MG63 (cell line): ENCODE measurements at regions not wholly inside any gene's neighbourhood (a gene's known extent, or its start where the extent isn't known, plus 50 kb on each side); places are given as distances from the start of the nearest gene placed in this dataset.

Experiments
- DNase-seq: peaks from one replicate; pipeline ENCODE4 v3.0.0-alpha.2; 2020
- H3K27me3 ChIP-seq: fragments of 250-450 bp; sonication (Bioruptor Pico); 2 replicates; pipeline ENCODE4 v1.5.1; 2020; ENCODE audit warnings: mild to moderate bottlenecking, moderate library complexity
- H3K36me3 ChIP-seq: fragments of 250-450 bp; sonication (Bioruptor Pico); 2 replicates; pipeline ENCODE4 v1.5.1; 2020; ENCODE audit warnings: mild to moderate bottlenecking, moderate library complexity
- H3K4me3 ChIP-seq: fragments of 250-450 bp; sonication (Bioruptor Pico); 2 replicates; pipeline ENCODE4 v1.5.1; 2020; ENCODE audit warnings: mild to moderate bottlenecking, moderate library complexity
- H3K9me3 ChIP-seq: fragments of 250-450 bp; sonication (Bioruptor Pico); 2 replicates; pipeline ENCODE4 v1.5.1; 2020; ENCODE audit warnings: mild to moderate bottlenecking, moderate library complexity

GRCh38 chr5:159697530-159697929 is 218.8 kb upstream of the ADRA1B start:
- peaks cover 6% of the 10 kb centered on the region; the same call in 1 of the 2 replicates for H3K9me3 ChIP-seq
- DNase-seq: no peak
- no peaks in the 10 kb centered on the region for H3K36me3 ChIP-seq
- no peak overlapping the region for H3K4me3 ChIP-seq
- no peaks in the 10 kb centered on the region for H3K27me3 ChIP-seq

- H3K4me3 ChIP-seq: no peak overlapping the region
- H3K27me3 ChIP-seq: no peaks in the 10 kb centered on the region
- no peaks in the 10 kb centered on the region for H3K36me3 ChIP-seq
- 0 out of 2 replicates have a peak, but pooled peaks cover 3% of the 10 kb centered on the region for H3K9me3 ChIP-seq
- no peak for DNase-seq
Observed at GRCh38 chr5:159698322-159698721, 218.0 kb upstream of the ADRA1B start.

GRCh38 chr5:159700016-159700415 is 216.3 kb upstream of the ADRA1B start:
- H3K27me3 ChIP-seq: no peaks in the 10 kb centered on the region
- no peak overlapping the region for H3K4me3 ChIP-seq
- no peaks in the 10 kb centered on the region for H3K9me3 ChIP-seq
- H3K36me3 ChIP-seq: no peaks in the 10 kb centered on the region
- no peak for DNase-seq

- Histone ChIP-seq H3K36me3 (no peaks in the 10 kb centered on the region), H3K27me3 (no peaks in the 10 kb centered on the region), H3K4me3 (no peak overlapping the region), H3K9me3 (no peaks in the 10 kb centered on the region)
- no peak for DNase-seq
Observed at GRCh38 chr5:159702301-159702700, 214.0 kb upstream of the ADRA1B start.

GRCh38 chr5:159702826-159703225 is 213.5 kb upstream of the ADRA1B start:
- no peak overlapping the region for H3K4me3 ChIP-seq

GRCh38 chr5:159704160-159704559 is 212.1 kb upstream of the ADRA1B start:
- no peak for DNase-seq
- no peaks in the 10 kb centered on the region for H3K36me3 ChIP-seq
- no peaks in the 10 kb centered on the region for H3K27me3 ChIP-seq
- H3K4me3 ChIP-seq: no peak overlapping the region
- H3K9me3 ChIP-seq: peaks cover 4% of the 10 kb centered on the region

More at GRCh38 chr5:159702826-159703225, 213.5 kb upstream of the ADRA1B start:
- Histone ChIP-seq H3K9me3 (no peaks in the 10 kb centered on the region), H3K36me3 (no peaks in the 10 kb centered on the region), H3K27me3 (no peaks in the 10 kb centered on the region)
- no peak for DNase-seq

GRCh38 chr5:159705948-159706347 is 210.3 kb upstream of the ADRA1B start:
- no peaks in the 10 kb centered on the region for H3K27me3 ChIP-seq
- no peak overlapping the region for H3K4me3 ChIP-seq
- H3K9me3 ChIP-seq: peaks cover 4% of the 10 kb centered on the region
- DNase-seq: no peak
- no peaks in the 10 kb centered on the region for H3K36me3 ChIP-seq

- no peaks in the 10 kb centered on the region for H3K27me3 ChIP-seq
- H3K36me3 ChIP-seq: no peaks in the 10 kb centered on the region
- H3K4me3 ChIP-seq: no peak overlapping the region
- peaks cover 4% of the 10 kb centered on the region for H3K9me3 ChIP-seq
- DNase-seq: no peak
Observed at GRCh38 chr5:159708090-159708489, 208.2 kb upstream of the ADRA1B start.

GRCh38 chr5:159712672-159713071 is 203.6 kb upstream of the ADRA1B start:
- H3K4me3 ChIP-seq: no peak overlapping the region
- H3K36me3 ChIP-seq: no peaks in the 10 kb centered on the region
- no peaks in the 10 kb centered on the region for H3K27me3 ChIP-seq
- DNase-seq: no peak
- peaks cover 4% of the 10 kb centered on the region for H3K9me3 ChIP-seq

GRCh38 chr5:159713254-159713653 is 203.0 kb upstream of the ADRA1B start:
- Histone ChIP-seq H3K36me3 (no peaks in the 10 kb centered on the region), H3K4me3 (no peak overlapping the region), H3K27me3 (no peaks in the 10 kb centered on the region), H3K9me3 (peaks cover 4% of the 10 kb centered on the region)
- no peak for DNase-seq

- Histone ChIP-seq H3K36me3 (no peaks in the 10 kb centered on the region), H3K4me3 (no peak overlapping the region), H3K9me3 (peaks cover under 1% of the 10 kb centered on the region; the same call in 1 of the 2 replicates), H3K27me3 (no peaks in the 10 kb centered on the region)
- DNase-seq: no peak
Observed at GRCh38 chr5:159713773-159714172, 202.5 kb upstream of the ADRA1B start.

GRCh38 chr5:159725475-159725874 is 190.8 kb upstream of the ADRA1B start:
- no peak for DNase-seq
- H3K9me3 ChIP-seq: no peaks in the 10 kb centered on the region
- H3K27me3 ChIP-seq: no peaks in the 10 kb centered on the region; the same call in 1 of the 2 replicates
- no peaks in the 10 kb centered on the region for H3K36me3 ChIP-seq
- no peak overlapping the region for H3K4me3 ChIP-seq

GRCh38 chr5:159727167-159727566 is 189.1 kb upstream of the ADRA1B start:
- H3K27me3 ChIP-seq: no peaks in the 10 kb centered on the region; the same call in 1 of the 2 replicates
- H3K9me3 ChIP-seq: no peaks in the 10 kb centered on the region
- H3K36me3 ChIP-seq: no peaks in the 10 kb centered on the region
- DNase-seq: no peak
- no peak overlapping the region for H3K4me3 ChIP-seq

GRCh38 chr5:159730285-159730684 is 186.0 kb upstream of the ADRA1B start:
- no peaks in the 10 kb centered on the region; the same call in 1 of the 2 replicates for H3K27me3 ChIP-seq
- H3K4me3 ChIP-seq: no peak overlapping the region
- H3K36me3 ChIP-seq: no peaks in the 10 kb centered on the region
- no peak for DNase-seq
- no peaks in the 10 kb centered on the region for H3K9me3 ChIP-seq

- no peak overlapping the region for H3K4me3 ChIP-seq
- H3K27me3 ChIP-seq: no peaks in the 10 kb centered on the region; the same call in 1 of the 2 replicates
- no peaks in the 10 kb centered on the region for H3K9me3 ChIP-seq
- no peaks in the 10 kb centered on the region for H3K36me3 ChIP-seq
- DNase-seq: no peak
Observed at GRCh38 chr5:159732220-159732619, 184.1 kb upstream of the ADRA1B start.

GRCh38 chr5:159734366-159734765 is 181.9 kb upstream of the ADRA1B start:
- no peaks in the 10 kb centered on the region for H3K9me3 ChIP-seq
- no peak overlapping the region for H3K4me3 ChIP-seq
- H3K36me3 ChIP-seq: no peaks in the 10 kb centered on the region
- DNase-seq: no peak
- peaks cover 2% of the 10 kb centered on the region for H3K27me3 ChIP-seq

- H3K4me3 ChIP-seq: no peak overlapping the region
- H3K9me3 ChIP-seq: no peaks in the 10 kb centered on the region
- H3K36me3 ChIP-seq: no peaks in the 10 kb centered on the region
- DNase-seq: no peak
- H3K27me3 ChIP-seq: peaks cover 4% of the 10 kb centered on the region
Observed at GRCh38 chr5:159735036-159735435, 181.2 kb upstream of the ADRA1B start.

GRCh38 chr5:159735749-159736660 is 180.3 kb upstream of the ADRA1B start:
- no peak overlapping the region for H3K4me3 ChIP-seq
- H3K27me3 ChIP-seq: peaks cover 7% of the 10 kb centered on the region
- DNase-seq: no peak
- no peaks in the 10 kb centered on the region for H3K9me3 ChIP-seq
- H3K36me3 ChIP-seq: no peaks in the 10 kb centered on the region
